NB4 (cell line): ENCODE measurements at regions not wholly inside any gene's neighbourhood (a gene's known extent, or its start where the extent isn't known, plus 50 kb on each side); places are given as distances from the start of the nearest gene placed in this dataset.

Experiments
- DNase-seq: peaks from one replicate; pipeline ENCODE4 v3.0.0; 2010; ENCODE audit warnings: low read depth
- H3K4me3 ChIP-seq: one replicate; pipeline ENCODE4 v1.5.1; 2011; ENCODE audit warnings: mild to moderate bottlenecking, low read depth, low read length, moderate library complexity
- CTCF ChIP-seq: IDR thresholded peaks from one replicate; pipeline ENCODE4 v1.5.1; 2012; ENCODE audit warnings: low read depth, low read length
- MAX ChIP-seq: IDR thresholded peaks from 2 replicates; pipeline ENCODE4 v1.6.1; 2011; ENCODE audit warnings: low read depth, low read length
- MYC ChIP-seq: IDR thresholded peaks from 2 replicates; pipeline ENCODE4 v1.6.1; 2011; ENCODE audit warnings: low read depth, low read length
- POLR2A ChIP-seq: IDR thresholded peaks from 2 replicates; pipeline ENCODE4 v1.6.1; 2011; ENCODE audit warnings: mild to moderate bottlenecking; ENCODE audit not compliant: insufficient read length; ENCODE audit errors: extremely low read depth

- H3K4me3 ChIP-seq, result no peak overlapping the region
- no peak for DNase-seq
- TF ChIP-seq MYC, result no peak
- no peak for TF ChIP-seq MAX
- TF ChIP-seq POLR2A, result no peak
- no peak for TF ChIP-seq CTCF
Observed at GRCh38 chr17:14007951-14008350, 61.4 kb upstream of the COX10 start.

- no peak for DNase-seq
- TF ChIP-seq CTCF (no peak), POLR2A (no peak), MYC (no peak), MAX (no peak)
- no peak overlapping the region for H3K4me3 ChIP-seq
Observed at GRCh38 chr17:14011036-14011692, 58.1 kb upstream of the COX10 start.

GRCh38 chr17:14011740-14012405 lies 57.4 kb upstream of the COX10 start:
- no peak for DNase-seq
- no peak overlapping the region for H3K4me3 ChIP-seq
- TF ChIP-seq MYC (no peak), MAX (no peak), POLR2A (no peak), CTCF (no peak)

- no peak for TF ChIP-seq MYC
- DNase-seq, result no peak
- no peak overlapping the region for H3K4me3 ChIP-seq
Observed at GRCh38 chr17:14014657-14015056, 54.6 kb upstream of the COX10 start.

- TF ChIP-seq CTCF (no peak), MYC (no peak), MAX (no peak), POLR2A (no peak)
- no peak overlapping the region for H3K4me3 ChIP-seq
- DNase-seq, result no peak
Observed at GRCh38 chr17:14015271-14015670, 54.0 kb upstream of the COX10 start.

GRCh38 chr17:14016858-14017257 lies 52.4 kb upstream of the COX10 start:
- DNase-seq, result no peak
- H3K4me3 ChIP-seq, result no peak overlapping the region
- TF ChIP-seq MYC, result no peak
- TF ChIP-seq MAX, result no peak
- no peak for TF ChIP-seq POLR2A
- TF ChIP-seq CTCF, result no peak
